ENCODE measurements at regions not wholly inside any gene's neighbourhood (a gene's known extent, or its start where the extent isn't known, plus 50 kb on each side); places are given as distances from the start of the nearest gene placed in this dataset.

- H3K9me3 ChIP-seq (ENCODE audit: insufficient read depth, low read depth, low read length) = no peaks in the 10 kb centered on the region
- WGBS (ENCODE audit: extremely low coverage, insufficient coverage, insufficient read length) = no CpG with 5 or more reads among the region's 3 CpGs
Measured at GRCh38 chr2:193847130-193847529, 1652.4 kb upstream of the TMEFF2 start.

GRCh38 chr2:193845604-193846003, 1650.9 kb upstream of the TMEFF2 start:
- no peak overlapping the region for H3K18ac ChIP-seq (ENCODE audit: low read length)
- no peak overlapping the region for H3K4ac ChIP-seq (ENCODE audit: low read depth, low read length)
- H2AFZ ChIP-seq (ENCODE audit: insufficient read depth, low read length, poor library complexity) = no peak overlapping the region
- WGBS (ENCODE audit: extremely low coverage, insufficient coverage, insufficient read length) = no CpG with 5 or more reads among the region's 1 CpG
- no peaks in the 10 kb centered on the region for H3K79me2 ChIP-seq (ENCODE audit: control insufficient read depth, insufficient read depth, low read length, poor library complexity)
- no peak overlapping the region for H3K4me2 ChIP-seq (ENCODE audit: low read length)
- H2BK5ac ChIP-seq (ENCODE audit: low read depth, low read length, poor library complexity) = no peak overlapping the region
- H2BK120ac ChIP-seq (ENCODE audit: insufficient read depth, low read length, poor library complexity) = no peak overlapping the region
- no peak overlapping the region for H4K8ac ChIP-seq (ENCODE audit: low read depth, low read length)
- H3K27ac ChIP-seq (ENCODE audit: low read depth, low read length) = no peak overlapping the region
- H4K91ac ChIP-seq (ENCODE audit: low read depth, low read length) = no peak overlapping the region
- H2AK5ac ChIP-seq (ENCODE audit: low read length) = no peak overlapping the region
- H2BK12ac ChIP-seq (ENCODE audit: low read length) = no peak overlapping the region
- H3K4me3 ChIP-seq (ENCODE audit: low read depth, low read length) = no peak overlapping the region
- no peak for DNase-seq
- H3K4me1 ChIP-seq (ENCODE audit: control insufficient read depth in 1 of 2, insufficient read depth in 2 of 2, low read length in 2 of 2) = no peaks in the 10 kb centered on the region
- H3K14ac ChIP-seq (ENCODE audit: low read length) = no peak overlapping the region
- no peak overlapping the region for H3K9ac ChIP-seq (ENCODE audit: low read length)
- H3K23ac ChIP-seq (ENCODE audit: low read length) = no peak overlapping the region
- H3K36me3 ChIP-seq (ENCODE audit: control insufficient read depth in 1 of 2, insufficient read depth in 2 of 2, low read length in 2 of 2) = no peaks in the 10 kb centered on the region
- no peaks in the 10 kb centered on the region for H3K27me3 ChIP-seq (ENCODE audit: insufficient read depth, low read length)
- no peaks in the 10 kb centered on the region for H3K79me1 ChIP-seq (ENCODE audit: low read length)
- no peak overlapping the region for H4K12ac ChIP-seq (ENCODE audit: low read depth, low read length)
- H3K9me3 ChIP-seq (ENCODE audit: insufficient read depth, low read depth, low read length) = no peaks in the 10 kb centered on the region

More at GRCh38 chr2:193847130-193847529, 1652.4 kb upstream of the TMEFF2 start:
- Histone ChIP-seq H3K27me3 (ENCODE audit: insufficient read depth, low read length) (no peaks in the 10 kb centered on the region), H3K4me2 (ENCODE audit: low read length) (no peak overlapping the region), H4K12ac (ENCODE audit: low read depth, low read length) (no peak overlapping the region), H4K91ac (ENCODE audit: low read depth, low read length) (no peak overlapping the region), H3K36me3 (ENCODE audit: control insufficient read depth in 1 of 2, insufficient read depth in 2 of 2, low read length in 2 of 2) (no peaks in the 10 kb centered on the region), H2AK5ac (ENCODE audit: low read length) (no peak overlapping the region), H3K79me2 (ENCODE audit: control insufficient read depth, insufficient read depth, low read length, poor library complexity) (no peaks in the 10 kb centered on the region), H3K14ac (ENCODE audit: low read length) (no peak overlapping the region), H3K23ac (ENCODE audit: low read length) (no peak overlapping the region), H3K27ac (ENCODE audit: low read depth, low read length) (no peak overlapping the region), H2AFZ (ENCODE audit: insufficient read depth, low read length, poor library complexity) (no peak overlapping the region), H3K79me1 (ENCODE audit: low read length) (no peaks in the 10 kb centered on the region), H2BK120ac (ENCODE audit: insufficient read depth, low read length, poor library complexity) (no peak overlapping the region), H2BK12ac (ENCODE audit: low read length) (no peak overlapping the region), H3K4me1 (ENCODE audit: control insufficient read depth in 1 of 2, insufficient read depth in 2 of 2, low read length in 2 of 2) (no peaks in the 10 kb centered on the region), H2BK5ac (ENCODE audit: low read depth, low read length, poor library complexity) (no peak overlapping the region), H3K9ac (ENCODE audit: low read length) (no peak overlapping the region), H3K4me3 (ENCODE audit: low read depth, low read length) (no peak overlapping the region), H3K18ac (ENCODE audit: low read length) (no peak overlapping the region), H4K8ac (ENCODE audit: low read depth, low read length) (no peak overlapping the region), H3K4ac (ENCODE audit: low read depth, low read length) (no peak overlapping the region)
- no peak for DNase-seq

- Histone ChIP-seq H3K23ac (ENCODE audit: low read length) (no peak overlapping the region), H2AFZ (ENCODE audit: insufficient read depth, low read length, poor library complexity) (no peak overlapping the region)
- no CpG with 5 or more reads among the region's 3 CpGs for WGBS (ENCODE audit: extremely low coverage, insufficient coverage, insufficient read length)
Measured at GRCh38 chr2:193843675-193844074, 1648.9 kb upstream of the TMEFF2 start.

GRCh38 chr2:193841384-193842150, 1646.8 kb upstream of the TMEFF2 start:
- peak; percentile 18 to 74 for DNase-seq
- no peak overlapping the region for H3K9ac ChIP-seq (ENCODE audit: low read length)
- H3K27me3 ChIP-seq (ENCODE audit: insufficient read depth, low read length) = no peaks in the 10 kb centered on the region
- H3K27ac ChIP-seq (ENCODE audit: low read depth, low read length) = no peak overlapping the region
- no peak overlapping the region for H3K4me3 ChIP-seq (ENCODE audit: low read depth, low read length)
- H3K4me1 ChIP-seq (ENCODE audit: control insufficient read depth in 1 of 2, insufficient read depth in 2 of 2, low read length in 2 of 2) = no peaks in the 10 kb centered on the region
- no peak overlapping the region for H2BK5ac ChIP-seq (ENCODE audit: low read depth, low read length, poor library complexity)
- H3K9me3 ChIP-seq (ENCODE audit: insufficient read depth, low read depth, low read length) = peaks cover under 1% of the 10 kb centered on the region
- no peaks in the 10 kb centered on the region for H3K79me2 ChIP-seq (ENCODE audit: control insufficient read depth, insufficient read depth, low read length, poor library complexity)
- H3K36me3 ChIP-seq (ENCODE audit: control insufficient read depth in 1 of 2, insufficient read depth in 2 of 2, low read length in 2 of 2) = no peaks in the 10 kb centered on the region
- WGBS (ENCODE audit: extremely low coverage, insufficient coverage, insufficient read length) = no CpG with 5 or more reads among the region's 3 CpGs
- H3K4ac ChIP-seq (ENCODE audit: low read depth, low read length) = no peak overlapping the region
- no peak overlapping the region for H3K18ac ChIP-seq (ENCODE audit: low read length)
- H3K4me2 ChIP-seq (ENCODE audit: low read length) = no peak overlapping the region
- H2AK5ac ChIP-seq (ENCODE audit: low read length) = no peak overlapping the region
- no peak overlapping the region for H3K14ac ChIP-seq (ENCODE audit: low read length)
- no peak overlapping the region for H2BK120ac ChIP-seq (ENCODE audit: insufficient read depth, low read length, poor library complexity)
- no peak overlapping the region for H2BK12ac ChIP-seq (ENCODE audit: low read length)
- no peak overlapping the region for H4K8ac ChIP-seq (ENCODE audit: low read depth, low read length)
- H4K12ac ChIP-seq (ENCODE audit: low read depth, low read length) = no peak overlapping the region
- no peak overlapping the region for H4K91ac ChIP-seq (ENCODE audit: low read depth, low read length)
- no peak overlapping the region for H2AFZ ChIP-seq (ENCODE audit: insufficient read depth, low read length, poor library complexity)
- H3K23ac ChIP-seq (ENCODE audit: low read length) = no peak overlapping the region
- H3K79me1 ChIP-seq (ENCODE audit: low read length) = no peaks in the 10 kb centered on the region

More at GRCh38 chr2:193843675-193844074, 1648.9 kb upstream of the TMEFF2 start:
- Histone ChIP-seq H3K27me3 (ENCODE audit: insufficient read depth, low read length) (no peaks in the 10 kb centered on the region), H3K4me1 (ENCODE audit: control insufficient read depth in 1 of 2, insufficient read depth in 2 of 2, low read length in 2 of 2) (no peaks in the 10 kb centered on the region), H4K8ac (ENCODE audit: low read depth, low read length) (no peak overlapping the region), H3K4me2 (ENCODE audit: low read length) (no peak overlapping the region), H2BK120ac (ENCODE audit: insufficient read depth, low read length, poor library complexity) (no peak overlapping the region), H3K18ac (ENCODE audit: low read length) (no peak overlapping the region), H3K36me3 (ENCODE audit: control insufficient read depth in 1 of 2, insufficient read depth in 2 of 2, low read length in 2 of 2) (no peaks in the 10 kb centered on the region), H3K79me2 (ENCODE audit: control insufficient read depth, insufficient read depth, low read length, poor library complexity) (no peaks in the 10 kb centered on the region), H3K79me1 (ENCODE audit: low read length) (no peaks in the 10 kb centered on the region), H2AK5ac (ENCODE audit: low read length) (no peak overlapping the region), H3K4me3 (ENCODE audit: low read depth, low read length) (no peak overlapping the region), H4K91ac (ENCODE audit: low read depth, low read length) (no peak overlapping the region), H2BK12ac (ENCODE audit: low read length) (no peak overlapping the region), H3K9me3 (ENCODE audit: insufficient read depth, low read depth, low read length) (no peaks in the 10 kb centered on the region), H3K9ac (ENCODE audit: low read length) (no peak overlapping the region), H3K4ac (ENCODE audit: low read depth, low read length) (no peak overlapping the region), H2BK5ac (ENCODE audit: low read depth, low read length, poor library complexity) (no peak overlapping the region), H3K27ac (ENCODE audit: low read depth, low read length) (no peak overlapping the region), H4K12ac (ENCODE audit: low read depth, low read length) (no peak overlapping the region), H3K14ac (ENCODE audit: low read length) (no peak overlapping the region)
- DNase-seq = no peak

Data from trophoblast cell (in vitro differentiated cells and primary cell).